ENCODE measurements at regions not wholly inside any gene's neighbourhood (a gene's known extent, or its start where the extent isn't known, plus 50 kb on each side); places are given as distances from the start of the nearest gene placed in this dataset.

- TF ChIP-seq CTCF (IDR thresholded peaks at IDR 0.05) (no peak), POLR2AphosphoS5 (IDR thresholded peaks at IDR 0.05) (no peak), POLR2A (IDR thresholded peaks at IDR 0.05) (no peak), EP300 (IDR thresholded peaks at IDR 0.05; ENCODE audit: low read depth) (no peak)
- Histone ChIP-seq H3K4me3 (no peak overlapping the region), H3K9me3 (no peaks in the 10 kb centered on the region), H3K27me3 (no peaks in the 10 kb centered on the region), H3K27ac (no peak overlapping the region), H3K36me3 (no peaks in the 10 kb centered on the region), H3K4me1 (no peaks in the 10 kb centered on the region)
- 82 to 84% methylated on average over 7 to 9 of the region's 9 CpGs for WGBS, 2 donors (ENCODE audit: low coverage in 1 of 2)
- DNase-seq = no peak
- in situ Hi-C loops (cut with MboI; ENCODE audit: low pct_ligation_motif_present in 1 of 4, low pct_unique_long_range_greater_than_20kb in 1 of 4, low sequenced_read_pairs in 3 of 4) (loop anchor here in 2 of 4 donors (25.0 kb wide), 1 partner anchor 309 kb away; the partner anchor contains the start of gene FAM43A (in 2 of the 2)), intact Hi-C loops (cut with DNase I; ENCODE audit: low total_unique reads) (no loop called here)
Observed at GRCh38 chr3:194996746-194997145, 274.2 kb downstream of the XXYLT1 start.

DNA sequence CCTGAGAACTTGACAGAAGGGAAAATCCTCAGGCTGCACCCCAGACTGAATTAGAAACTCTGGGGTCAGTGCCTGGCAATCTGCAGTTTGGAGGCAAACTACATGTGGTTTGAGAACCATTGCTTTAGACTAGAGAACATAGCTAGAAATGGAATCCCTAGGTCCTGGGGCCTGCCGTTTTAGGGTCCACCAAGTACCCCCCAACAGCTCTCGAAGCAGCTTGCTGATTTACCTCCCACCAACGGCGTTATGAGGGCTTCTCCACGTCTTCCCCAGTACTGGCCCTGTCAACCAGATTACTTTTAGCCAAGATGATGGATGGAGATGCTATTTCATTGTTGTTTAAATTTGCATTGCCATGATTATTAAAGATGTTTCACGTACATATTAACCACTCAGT lies 272.5 kb downstream of the XXYLT1 start:
- H3K27me3 ChIP-seq = no peaks in the 10 kb centered on the region
- in situ Hi-C loops (cut with MboI; ENCODE audit: low pct_ligation_motif_present in 1 of 4, low pct_unique_long_range_greater_than_20kb in 1 of 4, low sequenced_read_pairs in 3 of 4) = loop anchor here in 2 of 4 donors (25.0 kb wide), 1 partner anchor 311 kb away; the partner anchor contains the start of gene FAM43A (in 2 of the 2)
- WGBS, 2 donors (ENCODE audit: low coverage in 1 of 2) = 80 to 86% methylated on average over 3 to 6 of the region's 6 CpGs
- H3K4me3 ChIP-seq = no peak overlapping the region
- no peak overlapping the region for H3K27ac ChIP-seq
- no peaks in the 10 kb centered on the region for H3K9me3 ChIP-seq
- intact Hi-C loops (cut with DNase I; ENCODE audit: low total_unique reads) = no loop called here
- DNase-seq = no peak
- TF ChIP-seq CTCF (IDR thresholded peaks at IDR 0.05) (no peak), EP300 (IDR thresholded peaks at IDR 0.05; ENCODE audit: low read depth) (no peak), POLR2A (IDR thresholded peaks at IDR 0.05) (no peak), POLR2AphosphoS5 (IDR thresholded peaks at IDR 0.05) (no peak)
- H3K36me3 ChIP-seq = no peaks in the 10 kb centered on the region
- peaks cover 0 to 4% (median 2%) of the 10 kb centered on the region in 4 donors for H3K4me1 ChIP-seq

- Histone ChIP-seq H3K36me3 (no peaks in the 10 kb centered on the region), H3K4me3 (no peak overlapping the region), H3K4me1 (peaks cover 0 to 4% (median 2%) of the 10 kb centered on the region in 4 donors), H3K9me3 (no peaks in the 10 kb centered on the region), H3K27me3 (no peaks in the 10 kb centered on the region), H3K27ac (no peak overlapping the region)
- DNase-seq = no peak
- intact Hi-C loops (cut with DNase I; ENCODE audit: low total_unique reads) (no loop called here), in situ Hi-C loops (cut with MboI; ENCODE audit: low pct_ligation_motif_present in 1 of 4, low pct_unique_long_range_greater_than_20kb in 1 of 4, low sequenced_read_pairs in 3 of 4) (loop anchor here in 2 of 4 donors (25.0 kb wide), 1 partner anchor 312 kb away; the partner anchor contains the start of gene FAM43A (in 2 of the 2))
- 81 to 100% methylated on average over 2 to 5 of the region's 5 CpGs for WGBS, 2 donors (ENCODE audit: low coverage in 1 of 2)
- TF ChIP-seq EP300 (IDR thresholded peaks at IDR 0.05; ENCODE audit: low read depth) (no peak), CTCF (IDR thresholded peaks at IDR 0.05) (no peak), POLR2AphosphoS5 (IDR thresholded peaks at IDR 0.05) (no peak), POLR2A (IDR thresholded peaks at IDR 0.05) (no peak)
Observed at GRCh38 chr3:194998948-194999347, 272.0 kb downstream of the XXYLT1 start.

DNA sequence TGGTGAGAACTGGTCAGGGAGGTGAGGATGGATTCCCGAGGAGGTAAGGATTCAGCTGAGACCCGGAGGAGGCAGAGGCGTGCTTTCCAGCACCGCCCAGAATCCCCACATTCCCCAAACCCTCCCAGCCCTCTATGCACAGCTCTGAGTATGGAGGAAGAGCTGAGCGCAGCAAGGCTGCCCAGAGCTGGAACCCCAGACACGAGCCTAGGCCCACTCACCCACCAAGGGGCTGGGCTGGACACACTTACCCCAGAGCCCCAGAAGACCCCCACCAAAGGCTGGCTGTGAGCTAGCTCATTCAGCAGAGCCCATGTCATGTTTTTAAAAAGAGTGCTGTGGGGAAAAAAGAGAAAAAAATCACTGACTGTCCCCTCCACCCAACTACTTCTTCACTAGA lies 271.5 kb downstream of the XXYLT1 start:
- TF ChIP-seq POLR2A (IDR thresholded peaks at IDR 0.05) (no peak), CTCF (IDR thresholded peaks at IDR 0.05) (no peak), EP300 (IDR thresholded peaks at IDR 0.05; ENCODE audit: low read depth) (no peak), POLR2AphosphoS5 (IDR thresholded peaks at IDR 0.05) (no peak)
- WGBS, 2 donors (ENCODE audit: low coverage in 1 of 2) = 88% methylated on average over 6 of the region's 6 CpGs; no CpG with 5 or more reads in 1 of the 2 donors
- H3K9me3 ChIP-seq = no peaks in the 10 kb centered on the region
- no peaks in the 10 kb centered on the region for H3K36me3 ChIP-seq
- H3K4me1 ChIP-seq = peaks cover 0 to 4% (median 2%) of the 10 kb centered on the region in 4 donors
- in situ Hi-C loops (cut with MboI; ENCODE audit: low pct_ligation_motif_present in 1 of 4, low pct_unique_long_range_greater_than_20kb in 1 of 4, low sequenced_read_pairs in 3 of 4) (loop anchor here in 2 of 4 donors (25.0 kb wide), 1 partner anchor 312 kb away; the partner anchor contains the start of gene FAM43A (in 2 of the 2)), intact Hi-C loops (cut with DNase I; ENCODE audit: low total_unique reads) (no loop called here)
- DNase-seq = no peak
- no peaks in the 10 kb centered on the region for H3K27me3 ChIP-seq
- no peak overlapping the region for H3K4me3 ChIP-seq
- no peak overlapping the region for H3K27ac ChIP-seq

Data from transverse colon (tissue), 4 donors.